ENCODE measurements at regions not wholly inside any gene's neighbourhood (a gene's known extent, or its start where the extent isn't known, plus 50 kb on each side); places are given as distances from the start of the nearest gene placed in this dataset.

DNA sequence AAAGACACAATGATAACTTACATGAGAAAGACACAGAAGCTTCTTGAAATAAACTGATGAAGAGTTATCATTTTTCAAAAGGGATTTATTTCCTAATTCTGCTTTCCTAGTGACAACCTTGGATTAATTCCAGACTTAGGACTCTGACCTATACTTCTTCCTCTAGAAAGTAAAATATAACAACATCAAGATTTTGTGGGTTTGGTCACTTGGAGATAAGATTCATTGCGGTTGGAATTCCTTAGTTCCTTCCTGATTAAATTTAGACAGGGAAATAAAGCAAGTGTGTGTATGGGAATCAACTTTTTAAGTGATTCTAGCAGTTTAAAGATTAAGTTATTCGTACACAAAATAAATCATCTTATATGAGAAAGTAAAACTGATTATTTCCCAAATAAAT lies 208.4 kb upstream of the CCDC150 start:
- H3K27me3 Mint-ChIP-seq (ENCODE audit: low read depth), result no peaks in the 10 kb centered on the region
- no peaks in the 10 kb centered on the region for H3K9me3 ChIP-seq (ENCODE audit: control insufficient read depth, low read depth, low read length)
- no peaks in the 10 kb centered on the region for H3K36me3 Mint-ChIP-seq (ENCODE audit: insufficient read depth in 1 of 3, low read depth in 3 of 3)
- no peak overlapping the region for H3K4me3 Mint-ChIP-seq
- H2AFZ ChIP-seq (ENCODE audit: low read length), result no peak overlapping the region
- H2AK5ac ChIP-seq (ENCODE audit: insufficient read length, low read length), result no peak overlapping the region
- H3K18ac ChIP-seq (ENCODE audit: insufficient read length, low read depth, low read length), result no peak overlapping the region
- H4K91ac ChIP-seq (ENCODE audit: insufficient read length, low read depth, low read length), result no peak overlapping the region
- no peak overlapping the region for H2BK20ac ChIP-seq (ENCODE audit: low read depth, low read length, poor library complexity, severe bottlenecking)
- H2BK12ac ChIP-seq (ENCODE audit: insufficient read length, low read depth, low read length), result no peak overlapping the region
- H2BK15ac ChIP-seq (ENCODE audit: low read depth, low read length), result no peak overlapping the region
- H2BK5ac ChIP-seq (ENCODE audit: insufficient read length, low read length), result no peak overlapping the region
- no peaks in the 10 kb centered on the region for H3K4me1 ChIP-seq (ENCODE audit: insufficient read depth, low read length)
- no peak overlapping the region for H3K14ac ChIP-seq (ENCODE audit: insufficient read depth, low read length)
- H2BK120ac ChIP-seq (ENCODE audit: low read depth, low read length, poor library complexity, severe bottlenecking), result no peak overlapping the region
- no peak overlapping the region for H3K27ac Mint-ChIP-seq
- TF ChIP-seq, protein P1, sequence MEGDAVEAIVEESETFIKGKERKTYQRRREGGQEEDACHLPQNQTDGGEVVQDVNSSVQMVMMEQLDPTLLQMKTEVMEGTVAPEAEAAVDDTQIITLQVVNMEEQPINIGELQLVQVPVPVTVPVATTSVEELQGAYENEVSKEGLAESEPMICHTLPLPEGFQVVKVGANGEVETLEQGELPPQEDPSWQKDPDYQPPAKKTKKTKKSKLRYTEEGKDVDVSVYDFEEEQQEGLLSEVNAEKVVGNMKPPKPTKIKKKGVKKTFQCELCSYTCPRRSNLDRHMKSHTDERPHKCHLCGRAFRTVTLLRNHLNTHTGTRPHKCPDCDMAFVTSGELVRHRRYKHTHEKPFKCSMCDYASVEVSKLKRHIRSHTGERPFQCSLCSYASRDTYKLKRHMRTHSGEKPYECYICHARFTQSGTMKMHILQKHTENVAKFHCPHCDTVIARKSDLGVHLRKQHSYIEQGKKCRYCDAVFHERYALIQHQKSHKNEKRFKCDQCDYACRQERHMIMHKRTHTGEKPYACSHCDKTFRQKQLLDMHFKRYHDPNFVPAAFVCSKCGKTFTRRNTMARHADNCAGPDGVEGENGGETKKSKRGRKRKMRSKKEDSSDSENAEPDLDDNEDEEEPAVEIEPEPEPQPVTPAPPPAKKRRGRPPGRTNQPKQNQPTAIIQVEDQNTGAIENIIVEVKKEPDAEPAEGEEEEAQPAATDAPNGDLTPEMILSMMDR (conservative IDR thresholded peaks at IDR 0.05), result no peak
- H3K23ac ChIP-seq (ENCODE audit: insufficient read length, low read depth, low read length), result no peak overlapping the region
- H3K9ac ChIP-seq (ENCODE audit: extremely low read depth, insufficient read length, low read length), result no peak overlapping the region
- no peaks in the 10 kb centered on the region for H4K20me1 ChIP-seq (ENCODE audit: control insufficient read depth, insufficient read depth, insufficient read length)
- no peak for DNase-seq
- H3K56ac ChIP-seq (ENCODE audit: insufficient read length, low read depth, low read length), result no peak overlapping the region
- H3K79me1 ChIP-seq (ENCODE audit: insufficient read depth, low read depth, low read length, poor library complexity, severe bottlenecking), result no peaks in the 10 kb centered on the region
- no CpG with 5 or more reads among the region's 2 CpGs for WGBS (ENCODE audit: extremely low coverage, insufficient read length, low lambda C conversion rate)
- no peak overlapping the region for H3T11ph ChIP-seq (ENCODE audit: low read length)
- H3K4ac ChIP-seq (ENCODE audit: low read depth, low read length), result no peak overlapping the region
- no peaks in the 10 kb centered on the region for H3K27me3 ChIP-seq (ENCODE audit: insufficient read depth, low read length)
- no peak overlapping the region for H3K4me2 ChIP-seq (ENCODE audit: insufficient read depth, insufficient read length, low read length)
- no peak overlapping the region for H4K8ac ChIP-seq (replicated peaks; ENCODE audit: insufficient read length, low read depth, low read length)
- no peak overlapping the region for H4K5ac ChIP-seq (ENCODE audit: insufficient read length, low read depth, low read length)
- H3K79me2 ChIP-seq (ENCODE audit: insufficient read depth, low read length), result no peaks in the 10 kb centered on the region
- H3K23me2 ChIP-seq (ENCODE audit: insufficient read length, low read depth, low read length, poor library complexity, severe bottlenecking), result no peaks in the 10 kb centered on the region
- H3K4me1 Mint-ChIP-seq, result peaks cover 0 to 4% of the 10 kb centered on the region in 2 experiments; a peak in 1 of 4 replicates
- no peaks in the 10 kb centered on the region; a peak in 1 of 5 replicates for H3K9me3 Mint-ChIP-seq
- no peak overlapping the region for H3K27ac ChIP-seq (ENCODE audit: insufficient read length, low read depth, low read length)

Measured in H9 (cell line).